Endothelial cell of umbilical vein (primary cell): ENCODE measurements at regions not wholly inside any gene's neighbourhood (a gene's known extent, or its start where the extent isn't known, plus 50 kb on each side); places are given as distances from the start of the nearest gene placed in this dataset.

Experiments
- BruUV-seq: library from RNA; stranded (reverse); fragments of 400-500 nt; replicated peaks from 2 replicates; lab custom pipeline; 2021; lab: Mats Ljungman, UMichigan
- CTCF ChIA-PET: fragments of 300-600, 350-600 bp; sonication (Branson Sonifier 250); formaldehyde crosslinking; loops from one replicate; lab custom pipeline; 2021; ENCODE audit warnings: antibody characterized with exemption, inconsistent platforms; lab: Charles Lee
- POLR2A ChIA-PET: fragments of 300-600, 350-600 bp; sonication (Branson Sonifier 250); formaldehyde crosslinking; loops from one replicate; lab custom pipeline; 2021; ENCODE audit warnings: antibody characterized with exemption, inconsistent platforms; lab: Charles Lee
- DNase-seq: peaks from one replicate; pipeline ENCODE4 v3.0.0-alpha.2; 2011; ENCODE audit warnings: low read depth, low spot score
- FAIRE-seq: peaks from 2 replicates; lab custom pipeline; 2011; peaks lifted over from hg19 to GRCh38; lab: Jason Lieb, UNC
- H2AFZ ChIP-seq: 2 replicates; pipeline ENCODE4 v1.6.0; 2012; ENCODE audit warnings: low read depth, low read length, control low read depth, inconsistent platforms
- H3K27ac ChIP-seq: 2 replicates; pipeline ENCODE4 v1.5.1; 2011; ENCODE audit warnings: low read depth, mild to moderate bottlenecking, control low read depth, low read length, moderate library complexity; ENCODE audit not compliant: insufficient read depth
- H3K27me3 ChIP-seq, 2 experiments: 2 replicates each; pipeline versions ENCODE4 v1.6.0 to v1.6.1; 2011; ENCODE audit warnings: low read length in 2 of 2, mixed read lengths in 1 of 2; ENCODE audit not compliant: control insufficient read depth in 2 of 2, insufficient read depth in 2 of 2
- H3K36me3 ChIP-seq, 2 experiments: 2 replicates in 1 of 2; 3 replicates in 1 of 2; pipeline ENCODE4 v1.5.1; 2011; ENCODE audit warnings: low read length in 2 of 2, mild to moderate bottlenecking in 1 of 2, moderate library complexity in 1 of 2; ENCODE audit not compliant: control insufficient read depth in 2 of 2, insufficient read depth in 2 of 2; ENCODE audit errors: extremely low read depth in 1 of 2
- H3K4me1 ChIP-seq: 3 replicates; pipeline ENCODE4 v1.5.1; 2011; ENCODE audit warnings: mild to moderate bottlenecking, low read length; ENCODE audit not compliant: control insufficient read depth, insufficient read depth; ENCODE audit errors: extremely low read depth
- H3K4me2 ChIP-seq: 2 replicates; pipeline ENCODE4 v1.6.1; 2011; ENCODE audit warnings: low read length, control low read depth, mixed read lengths; ENCODE audit not compliant: insufficient read depth
- H3K4me3 ChIP-seq, 3 experiments: fragments of 200-600 bp in 1 of 3; sonication (generic), shearing (Covaris generic) in 1 of 3; replicated peaks in 1 of 3; 2 replicates each; pipeline ENCODE4 v1.5.1; 2011 to 2016; ENCODE audit warnings: control low read depth in 3 of 3, low read length in 3 of 3, mild to moderate bottlenecking in 2 of 3, inconsistent platforms in 1 of 3, low read depth in 1 of 3, moderate library complexity in 1 of 3; ENCODE audit not compliant: insufficient read depth in 1 of 3
- H3K79me2 ChIP-seq: 2 replicates; pipeline ENCODE4 v1.6.0; 2012; ENCODE audit warnings: low read length, inconsistent platforms; ENCODE audit not compliant: control insufficient read depth, insufficient read depth
- H3K9ac ChIP-seq: replicated peaks from 2 replicates; pipeline ENCODE3; 2011; ENCODE audit warnings: low read length, control low read depth; ENCODE audit not compliant: insufficient read depth; ENCODE audit errors: extremely low read depth
- H3K9me1 ChIP-seq: replicated peaks from 3 replicates; pipeline ENCODE4 v1.6.0; 2011; ENCODE audit warnings: mild to moderate bottlenecking, low read length; ENCODE audit not compliant: control insufficient read depth, insufficient read depth; ENCODE audit errors: extremely low read depth
- H3K9me3 ChIP-seq: replicated peaks from 2 replicates; pipeline ENCODE4 v1.5.1; 2012; ENCODE audit warnings: low read length, inconsistent platforms; ENCODE audit not compliant: control insufficient read depth, insufficient read depth
- H4K20me1 ChIP-seq: replicated peaks from 2 replicates; pipeline ENCODE3; 2011; ENCODE audit warnings: mild to moderate bottlenecking, low read length; ENCODE audit not compliant: control insufficient read depth, insufficient read depth; ENCODE audit errors: extremely low read depth
- CTCF ChIP-seq, 2 donors: IDR thresholded peaks; 1 replicate in 1 of 2; 2 replicates in 1 of 2; pipeline ENCODE4 v1.5.1; 2011; ENCODE audit warnings: low read length in 2 of 2, mild to moderate bottlenecking in 2 of 2, moderate library complexity in 2 of 2, control low read depth in 1 of 2, inconsistent platforms in 1 of 2, low read depth in 1 of 2; ENCODE audit not compliant: insufficient read depth in 1 of 2; ENCODE audit errors: extremely low read depth in 1 of 2
- EZH2 ChIP-seq: IDR thresholded peaks from 2 replicates; pipeline ENCODE4 v1.6.1; 2012; ENCODE audit warnings: borderline replicate concordance, low read depth, mild to moderate bottlenecking, moderate library complexity, low read length, inconsistent platforms; ENCODE audit not compliant: severe bottlenecking
- FOS ChIP-seq: IDR thresholded peaks from 2 replicates; pipeline ENCODE4 v1.6.1; 2011; ENCODE audit warnings: mild to moderate bottlenecking, low read length, moderate library complexity, borderline replicate concordance; ENCODE audit not compliant: insufficient read depth
- GATA2 ChIP-seq: IDR thresholded peaks from 2 replicates; pipeline ENCODE4 v1.7.0; 2011; ENCODE audit warnings: low read depth, mild to moderate bottlenecking, moderate library complexity, mixed read lengths, low read length; ENCODE audit not compliant: insufficient read length, insufficient read depth
- JUN ChIP-seq: IDR thresholded peaks from 2 replicates; pipeline ENCODE4 v1.6.1; 2011; ENCODE audit warnings: borderline replicate concordance, low read depth; ENCODE audit not compliant: insufficient read length, insufficient read depth
- MAX ChIP-seq: IDR thresholded peaks from 2 replicates; pipeline ENCODE4 v1.6.1; 2011; ENCODE audit not compliant: insufficient read depth, insufficient read length
- MYC ChIP-seq: IDR thresholded peaks from one replicate; pipeline ENCODE4 v1.6.1; 2011; ENCODE audit warnings: mild to moderate bottlenecking, low read depth, low read length
- POLR2A ChIP-seq: IDR thresholded peaks from 2 replicates; pipeline ENCODE4 v1.6.1; 2012; ENCODE audit warnings: low read depth, mild to moderate bottlenecking, control low read depth, low read length
- POLR2AphosphoS5 ChIP-seq: IDR thresholded peaks from 2 replicates; pipeline ENCODE4 v1.6.1; 2012; ENCODE audit warnings: low read depth, mild to moderate bottlenecking, control low read depth, low read length, moderate library complexity; ENCODE audit not compliant: insufficient read depth
- dilution Hi-C: fragments of 300-500 bp; cut with MboI; formaldehyde crosslinking; loops from one replicate; pipeline ENCODE4 v1.15.0; 2019; ENCODE audit warnings: low sequenced_read_pairs; ENCODE audit not compliant: extremely low pct_ligation_motif_present
- intact Hi-C: fragments of 100-400 bp; cut with micrococcal nuclease; formaldehyde crosslinking; loops from one replicate; pipeline ENCODE4 v1.10.0; 2022

- DNase-seq (no peak), FAIRE-seq (no peak)
- no peak overlapping the region for H3K4me2 ChIP-seq
- H3K36me3 ChIP-seq = no peaks in the 10 kb centered on the region
- no peak for TF ChIP-seq POLR2A
- intact Hi-C loops (no loop called here), dilution Hi-C loops (no loop called here)
- no peaks in the 10 kb centered on the region for H3K79me2 ChIP-seq
- no peak overlapping the region for H3K27ac ChIP-seq
- no peaks in the 10 kb centered on the region for H3K9me3 ChIP-seq
- no peaks in the 10 kb centered on the region for H3K9me1 ChIP-seq
- no TSS peak for BruUV-seq
- no peaks in the 10 kb centered on the region for H3K4me1 ChIP-seq
- POLR2A ChIA-PET = no interaction called here
- no peak overlapping the region for H3K4me3 ChIP-seq
- H4K20me1 ChIP-seq = no peaks in the 10 kb centered on the region
- peaks cover 0 to 1% of the 10 kb centered on the region in 2 experiments for H3K27me3 ChIP-seq
- no peak overlapping the region for H3K9ac ChIP-seq
- CTCF ChIA-PET = no interaction called here
- no peak overlapping the region for H2AFZ ChIP-seq
These were observed 69.4 kb upstream of the ARHGAP28 start for GRCh38 chr18:6659963-6660725.

GRCh38 chr18:6661692-6662415 lies 67.7 kb upstream of the ARHGAP28 start:
- Histone ChIP-seq H2AFZ (no peak overlapping the region), H3K27me3 (peaks cover 0 to 1% of the 10 kb centered on the region in 2 experiments), H3K4me1 (no peaks in the 10 kb centered on the region), H4K20me1 (no peaks in the 10 kb centered on the region), H3K9ac (no peak overlapping the region), H3K4me2 (no peak overlapping the region), H3K4me3 (no peak overlapping the region), H3K27ac (no peak overlapping the region), H3K36me3 (no peaks in the 10 kb centered on the region), H3K79me2 (no peaks in the 10 kb centered on the region), H3K9me3 (no peaks in the 10 kb centered on the region), H3K9me1 (no peaks in the 10 kb centered on the region)
- DNase-seq (no peak), FAIRE-seq (no peak)
- TF ChIP-seq CTCF (IDR thresholded peaks at IDR 0.05; ENCODE audit: extremely low read depth in 1 of 2, insufficient read depth in 1 of 2, low read depth in 1 of 2, low read length in 2 of 2) (no peak), MAX (no peak), GATA2 (no peak), POLR2AphosphoS5 (no peak), JUN (no peak), POLR2A (no peak), MYC (no peak), FOS (no peak), EZH2 (no peak)
- CTCF ChIA-PET = no interaction called here
- intact Hi-C loops = no loop called here
- POLR2A ChIA-PET = no interaction called here
- BruUV-seq = no TSS peak
- dilution Hi-C loops = no loop called here
